ENCODE measurements at regions not wholly inside any gene's neighbourhood (a gene's known extent, or its start where the extent isn't known, plus 50 kb on each side); places are given as distances from the start of the nearest gene placed in this dataset.

GRCh38 chr16:72470541-72470940 is 298.6 kb upstream of the PMFBP1 start:
- no peaks in the 10 kb centered on the region for H4K20me1 ChIP-seq (ENCODE audit: control insufficient read depth, insufficient read depth, low read depth, low read length)
- no peaks in the 10 kb centered on the region for H3K9me2 ChIP-seq (replicated peaks; ENCODE audit: control insufficient read depth, low read length)
- no peak overlapping the region for H3K4me2 ChIP-seq (ENCODE audit: low read length)
- TF ChIP-seq EZH2phosphoT487 (IDR thresholded peaks at IDR 0.05; ENCODE audit: borderline replicate concordance, low read length) (no peak), CTCF (IDR thresholded peaks at IDR 0.05; ENCODE audit: low read depth, low read length, poor library complexity, severe bottlenecking) (no peak)
- no peaks in the 10 kb centered on the region for H3K36me3 ChIP-seq (ENCODE audit: control insufficient read depth, low read length)
- no peaks in the 10 kb centered on the region for H3K27me3 ChIP-seq (ENCODE audit: control insufficient read depth, low read length)
- no peaks in the 10 kb centered on the region for H3K4me1 ChIP-seq (ENCODE audit: control insufficient read depth, low read length)
- no peaks in the 10 kb centered on the region for H3K79me2 ChIP-seq (ENCODE audit: control insufficient read depth, low read length)
- H3K4me3 ChIP-seq (ENCODE audit: low read length): no peak overlapping the region
- H3K27ac ChIP-seq (ENCODE audit: low read depth, low read length): no peak overlapping the region
- no peaks in the 10 kb centered on the region for H3K9me3 ChIP-seq (ENCODE audit: control insufficient read depth, insufficient read depth, low read length)
- no peaks in the 10 kb centered on the region for H3F3A ChIP-seq (ENCODE audit: control insufficient read depth, insufficient read depth)

GRCh38 chr16:72469932-72470331 is 298.0 kb upstream of the PMFBP1 start:
- H3K4me1 ChIP-seq (ENCODE audit: control insufficient read depth, low read length): peaks cover under 1% of the 10 kb centered on the region; the same call in 1 of the 2 replicates
- H3K9me3 ChIP-seq (ENCODE audit: control insufficient read depth, insufficient read depth, low read length): no peaks in the 10 kb centered on the region
- no peak overlapping the region for H3K4me3 ChIP-seq (ENCODE audit: low read length)
- TF ChIP-seq EZH2phosphoT487 (IDR thresholded peaks at IDR 0.05; ENCODE audit: borderline replicate concordance, low read length): no peak
- no peak for TF ChIP-seq CTCF (IDR thresholded peaks at IDR 0.05; ENCODE audit: low read depth, low read length, poor library complexity, severe bottlenecking)
- H3K4me2 ChIP-seq (ENCODE audit: low read length): no peak overlapping the region
- no peak overlapping the region for H3K27ac ChIP-seq (ENCODE audit: low read depth, low read length)
- H3K27me3 ChIP-seq (ENCODE audit: control insufficient read depth, low read length): no peaks in the 10 kb centered on the region
- H4K20me1 ChIP-seq (ENCODE audit: control insufficient read depth, insufficient read depth, low read depth, low read length): no peaks in the 10 kb centered on the region
- no peaks in the 10 kb centered on the region for H3F3A ChIP-seq (ENCODE audit: control insufficient read depth, insufficient read depth)
- H3K79me2 ChIP-seq (ENCODE audit: control insufficient read depth, low read length): no peaks in the 10 kb centered on the region
- H3K9me2 ChIP-seq (replicated peaks; ENCODE audit: control insufficient read depth, low read length): no peaks in the 10 kb centered on the region
- H3K36me3 ChIP-seq (ENCODE audit: control insufficient read depth, low read length): no peaks in the 10 kb centered on the region

GRCh38 chr16:72468582-72468981 is 296.6 kb upstream of the PMFBP1 start:
- H3K79me2 ChIP-seq (ENCODE audit: control insufficient read depth, low read length): no peaks in the 10 kb centered on the region
- no peaks in the 10 kb centered on the region for H4K20me1 ChIP-seq (ENCODE audit: control insufficient read depth, insufficient read depth, low read depth, low read length)
- H3K4me1 ChIP-seq (ENCODE audit: control insufficient read depth, low read length): peaks cover 5% of the 10 kb centered on the region; the same call in 1 of the 2 replicates
- H3K27ac ChIP-seq (ENCODE audit: low read depth, low read length): no peak overlapping the region
- no peaks in the 10 kb centered on the region for H3K9me2 ChIP-seq (replicated peaks; ENCODE audit: control insufficient read depth, low read length)
- H3K36me3 ChIP-seq (ENCODE audit: control insufficient read depth, low read length): no peaks in the 10 kb centered on the region
- H3K27me3 ChIP-seq (ENCODE audit: control insufficient read depth, low read length): no peaks in the 10 kb centered on the region
- H3K4me2 ChIP-seq (ENCODE audit: low read length): no peak overlapping the region
- H3F3A ChIP-seq (ENCODE audit: control insufficient read depth, insufficient read depth): no peaks in the 10 kb centered on the region
- no peaks in the 10 kb centered on the region for H3K9me3 ChIP-seq (ENCODE audit: control insufficient read depth, insufficient read depth, low read length)
- H3K4me3 ChIP-seq (ENCODE audit: low read length): no peak overlapping the region
- TF ChIP-seq CTCF (IDR thresholded peaks at IDR 0.05; ENCODE audit: low read depth, low read length, poor library complexity, severe bottlenecking) (no peak), EZH2phosphoT487 (IDR thresholded peaks at IDR 0.05; ENCODE audit: borderline replicate concordance, low read length) (no peak)

Measured in DOHH2 (cell line).